GM12878 (cell line): ENCODE measurements at regions not wholly inside any gene's neighbourhood (a gene's known extent, or its start where the extent isn't known, plus 50 kb on each side); places are given as distances from the start of the nearest gene placed in this dataset.

Experiments used
- ATAC-seq: fragments of 200-7000 bp; cut with Tn5 transposase; 3 replicates; pipeline ENCODE4 v1.9.1; 2020; ENCODE audit warnings: mild to moderate bottlenecking, moderate library complexity
- BruUV-seq: library from RNA; stranded (reverse); fragments of 400-500 nt; replicated peaks from 2 replicates; lab custom pipeline; 2021; lab: Mats Ljungman, UMichigan
- CTCF ChIA-PET: fragments of 300-600 bp; sonication (Branson Sonifier 250); formaldehyde crosslinking; extraction: SDS; loops from one replicate; lab custom pipeline; 2021; ENCODE audit warnings: inconsistent platforms; lab: Yijun Ruan, JAX
- POLR2A ChIA-PET: fragments of 350-600 bp; formaldehyde crosslinking; extraction: SDS; loops from one replicate; lab custom pipeline; 2021; ENCODE audit warnings: inconsistent platforms; lab: Charles Lee
- RAD21 ChIA-PET: fragments of 300-600 bp; sonication (Branson Sonifier 250); formaldehyde crosslinking; loops from one replicate; lab custom pipeline; 2023; ENCODE audit warnings: antibody characterized with exemption; ENCODE audit not compliant: unreplicated experiment; lab: Charles Lee
- SMC1A ChIA-PET: fragments of 300-600 bp; sonication (Branson Sonifier 250); formaldehyde crosslinking; loops from one replicate; lab custom pipeline; 2023; ENCODE audit not compliant: unreplicated experiment, uncharacterized antibody; lab: Charles Lee
- DNase-seq: peaks from one replicate; pipeline ENCODE4 v3.0.0-alpha.2; 2011; ENCODE audit warnings: low read depth, low spot score
- FAIRE-seq: peaks from 3 replicates; lab custom pipeline; 2011; peaks lifted over from hg19 to GRCh38; lab: Jason Lieb, UNC
- H2AFZ ChIP-seq: 2 replicates; pipeline ENCODE4 v1.6.0; 2011; ENCODE audit warnings: low read depth, low read length, control low read depth; ENCODE audit not compliant: control insufficient read depth
- H3K27ac ChIP-seq: 2 replicates; pipeline ENCODE4 v1.5.1; 2011; ENCODE audit warnings: control low read depth; ENCODE audit not compliant: control insufficient read depth, insufficient read depth
- H3K27me3 ChIP-seq, 2 experiments: replicated peaks in 1 of 2; 2 replicates each; pipeline versions ENCODE4 v1.6.0 to v1.6.1; 2011; ENCODE audit warnings: low read length in 1 of 2; ENCODE audit not compliant: control insufficient read depth in 2 of 2, insufficient read depth in 2 of 2
- H3K36me3 ChIP-seq, 2 experiments: 2 replicates each; pipeline ENCODE4 v1.5.1; 2011; ENCODE audit warnings: low read length in 1 of 2; ENCODE audit not compliant: control insufficient read depth in 2 of 2, insufficient read depth in 2 of 2
- H3K4me1 ChIP-seq: 2 replicates; pipeline ENCODE4 v1.6.1; 2011; ENCODE audit warnings: mild to moderate bottlenecking, low read length, moderate library complexity, mixed read lengths; ENCODE audit not compliant: control insufficient read depth, insufficient read depth
- H3K4me2 ChIP-seq: 2 replicates; pipeline ENCODE4 v1.6.0; 2011; ENCODE audit warnings: control low read depth; ENCODE audit not compliant: control insufficient read depth, insufficient read depth
- H3K4me3 ChIP-seq: fragments of 200-600 bp; sonication (generic); 2 replicates; pipeline ENCODE4 v1.5.1; 2016
- H3K79me2 ChIP-seq: 2 replicates; pipeline ENCODE4 v1.6.0; 2011; ENCODE audit warnings: low read length; ENCODE audit not compliant: control insufficient read depth, insufficient read depth
- H3K9ac ChIP-seq: 2 replicates; pipeline ENCODE4 v1.8.0; 2011; ENCODE audit warnings: low read length, control low read depth, mixed read lengths; ENCODE audit not compliant: control insufficient read depth, insufficient read depth
- H3K9me3 ChIP-seq: replicated peaks from 3 replicates; pipeline ENCODE4 v1.5.1; 2011; ENCODE audit warnings: mild to moderate bottlenecking, low read length; ENCODE audit not compliant: control insufficient read depth, insufficient read depth
- H4K20me1 ChIP-seq: 2 replicates; pipeline ENCODE4 v1.6.0; 2011; ENCODE audit not compliant: control insufficient read depth, insufficient read depth
- ZNF687 ChIP-seq: fragments of 450-650 bp; IDR thresholded peaks from 2 replicates; pipeline ENCODE4 v1.6.1; 2017; ENCODE audit warnings: mild to moderate bottlenecking, moderate library complexity
- WGBS: methylation state at CpG from one replicate; pipeline ENCODE4 v1.1.6; 2016; ENCODE audit warnings: low lambda C conversion rate; ENCODE audit not compliant: insufficient replicate concordance, insufficient coverage; ENCODE audit errors: missing lambda C conversion rate; 5-methylcytosine and 5-hydroxymethylcytosine counted together
- in situ Hi-C: fragments of 300-500 bp; cut with MboI; formaldehyde crosslinking; loops from 9 replicates; pipeline ENCODE4 v1.14.3; 2018; ENCODE audit warnings: mixed read lengths
- intact Hi-C: fragments of 100-400 bp; cut with micrococcal nuclease; formaldehyde crosslinking; loops from one replicate; pipeline ENCODE4 v1.14.2; 2022; ENCODE audit not compliant: unreplicated experiment
- TF ChIP-seq, protein P1 (sequence below): fragments of 150-350 bp; IDR thresholded peaks from 2 replicates; pipeline ENCODE4 v1.6.1; 2016; ENCODE audit warnings: low read depth, low read length

DNA sequence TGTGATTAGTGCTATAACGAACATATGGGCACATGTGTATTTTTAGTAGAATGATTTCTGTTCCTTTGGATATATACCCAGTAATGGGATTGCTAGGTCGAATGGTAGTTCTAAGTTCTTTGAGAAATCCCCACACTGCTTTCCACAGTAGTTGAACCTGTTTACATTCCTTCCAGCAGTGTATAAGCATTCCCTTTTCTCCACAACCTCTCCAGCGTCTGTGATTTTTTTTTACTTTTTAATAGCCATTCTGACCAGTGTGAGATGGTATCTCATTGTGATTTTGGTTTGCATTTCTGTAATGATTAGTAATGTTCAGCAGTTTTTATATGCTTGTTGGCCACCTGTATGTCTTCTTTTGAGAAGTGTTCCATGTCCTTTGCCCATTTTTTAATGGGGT lies 81.8 kb upstream of the SLC44A3 start:
- H3K27ac ChIP-seq: no peak overlapping the region
- intact Hi-C loops: no loop called here
- H4K20me1 ChIP-seq: no peaks in the 10 kb centered on the region
- no peak for TF ChIP-seq ZNF687
- TF ChIP-seq, protein P1, sequence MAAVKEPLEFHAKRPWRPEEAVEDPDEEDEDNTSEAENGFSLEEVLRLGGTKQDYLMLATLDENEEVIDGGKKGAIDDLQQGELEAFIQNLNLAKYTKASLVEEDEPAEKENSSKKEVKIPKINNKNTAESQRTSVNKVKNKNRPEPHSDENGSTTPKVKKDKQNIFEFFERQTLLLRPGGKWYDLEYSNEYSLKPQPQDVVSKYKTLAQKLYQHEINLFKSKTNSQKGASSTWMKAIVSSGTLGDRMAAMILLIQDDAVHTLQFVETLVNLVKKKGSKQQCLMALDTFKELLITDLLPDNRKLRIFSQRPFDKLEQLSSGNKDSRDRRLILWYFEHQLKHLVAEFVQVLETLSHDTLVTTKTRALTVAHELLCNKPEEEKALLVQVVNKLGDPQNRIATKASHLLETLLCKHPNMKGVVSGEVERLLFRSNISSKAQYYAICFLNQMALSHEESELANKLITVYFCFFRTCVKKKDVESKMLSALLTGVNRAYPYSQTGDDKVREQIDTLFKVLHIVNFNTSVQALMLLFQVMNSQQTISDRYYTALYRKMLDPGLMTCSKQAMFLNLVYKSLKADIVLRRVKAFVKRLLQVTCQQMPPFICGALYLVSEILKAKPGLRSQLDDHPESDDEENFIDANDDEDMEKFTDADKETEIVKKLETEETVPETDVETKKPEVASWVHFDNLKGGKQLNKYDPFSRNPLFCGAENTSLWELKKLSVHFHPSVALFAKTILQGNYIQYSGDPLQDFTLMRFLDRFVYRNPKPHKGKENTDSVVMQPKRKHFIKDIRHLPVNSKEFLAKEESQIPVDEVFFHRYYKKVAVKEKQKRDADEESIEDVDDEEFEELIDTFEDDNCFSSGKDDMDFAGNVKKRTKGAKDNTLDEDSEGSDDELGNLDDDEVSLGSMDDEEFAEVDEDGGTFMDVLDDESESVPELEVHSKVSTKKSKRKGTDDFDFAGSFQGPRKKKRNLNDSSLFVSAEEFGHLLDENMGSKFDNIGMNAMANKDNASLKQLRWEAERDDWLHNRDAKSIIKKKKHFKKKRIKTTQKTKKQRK: no peak
- no peak overlapping the region for H2AFZ ChIP-seq
- CTCF ChIA-PET: interaction anchor here (1.3 kb wide), 1 partner anchor 257 kb away, joined by 4 read pairs; no protein-coding TSS in a partner anchor
- H3K36me3 ChIP-seq: no peaks in the 10 kb centered on the region
- H3K27me3 ChIP-seq: no peaks in the 10 kb centered on the region
- H3K4me3 ChIP-seq: no peak overlapping the region
- DNase-seq (no peak), FAIRE-seq (no peak), ATAC-seq (no peak)
- WGBS: 35% methylated on average over 3 of the region's 3 CpGs
- no peaks in the 10 kb centered on the region for H3K9me3 ChIP-seq
- RAD21 ChIA-PET: no interaction called here
- SMC1A ChIA-PET: no interaction called here
- no TSS peak for BruUV-seq
- no peaks in the 10 kb centered on the region for H3K79me2 ChIP-seq
- H3K4me1 ChIP-seq: no peaks in the 10 kb centered on the region
- H3K4me2 ChIP-seq: no peak overlapping the region
- POLR2A ChIA-PET: no interaction called here
- H3K9ac ChIP-seq: no peak overlapping the region
- in situ Hi-C loops: no loop called here
